ENCODE measurements at regions not wholly inside any gene's neighbourhood (a gene's known extent, or its start where the extent isn't known, plus 50 kb on each side); places are given as distances from the start of the nearest gene placed in this dataset.

DNA sequence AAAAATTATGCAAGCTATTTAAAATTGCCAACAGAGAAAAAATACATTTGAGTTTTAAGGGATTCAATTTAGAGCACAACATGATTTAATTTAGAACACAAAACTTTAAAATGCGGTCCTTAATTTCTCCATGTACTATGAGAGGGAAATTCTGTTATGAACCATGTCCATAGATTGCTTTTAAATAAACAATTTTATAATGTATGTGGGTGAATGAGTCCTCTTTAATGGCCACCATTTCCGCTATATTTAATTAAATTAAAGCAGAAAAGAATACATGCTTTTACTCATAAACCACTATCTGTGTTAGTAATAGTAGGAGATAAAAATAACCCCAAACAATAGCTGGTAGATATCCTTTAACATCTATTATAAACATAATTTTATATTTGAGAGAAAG lies 914.6 kb downstream of the LTN1 start:
- TF ChIP-seq, protein P1, sequence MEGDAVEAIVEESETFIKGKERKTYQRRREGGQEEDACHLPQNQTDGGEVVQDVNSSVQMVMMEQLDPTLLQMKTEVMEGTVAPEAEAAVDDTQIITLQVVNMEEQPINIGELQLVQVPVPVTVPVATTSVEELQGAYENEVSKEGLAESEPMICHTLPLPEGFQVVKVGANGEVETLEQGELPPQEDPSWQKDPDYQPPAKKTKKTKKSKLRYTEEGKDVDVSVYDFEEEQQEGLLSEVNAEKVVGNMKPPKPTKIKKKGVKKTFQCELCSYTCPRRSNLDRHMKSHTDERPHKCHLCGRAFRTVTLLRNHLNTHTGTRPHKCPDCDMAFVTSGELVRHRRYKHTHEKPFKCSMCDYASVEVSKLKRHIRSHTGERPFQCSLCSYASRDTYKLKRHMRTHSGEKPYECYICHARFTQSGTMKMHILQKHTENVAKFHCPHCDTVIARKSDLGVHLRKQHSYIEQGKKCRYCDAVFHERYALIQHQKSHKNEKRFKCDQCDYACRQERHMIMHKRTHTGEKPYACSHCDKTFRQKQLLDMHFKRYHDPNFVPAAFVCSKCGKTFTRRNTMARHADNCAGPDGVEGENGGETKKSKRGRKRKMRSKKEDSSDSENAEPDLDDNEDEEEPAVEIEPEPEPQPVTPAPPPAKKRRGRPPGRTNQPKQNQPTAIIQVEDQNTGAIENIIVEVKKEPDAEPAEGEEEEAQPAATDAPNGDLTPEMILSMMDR (IDR thresholded peaks at IDR 0.05), result no peak
- no peak for TF ChIP-seq POLR2A (IDR thresholded peaks at IDR 0.05)
- TF ChIP-seq EP300 (IDR thresholded peaks at IDR 0.05), result no peak

Measured in suprapubic skin (tissue), 3 donors.